ENCODE measurements at regions not wholly inside any gene's neighbourhood (a gene's known extent, or its start where the extent isn't known, plus 50 kb on each side); places are given as distances from the start of the nearest gene placed in this dataset.

GRCh38 chr2:118791483-118791882 lies 56.0 kb downstream of the EN1 start:
- no peak for ATAC-seq (ENCODE audit: low read depth)
- Mint-ChIP-seq H3K36me3 (no peaks in the 10 kb centered on the region), H3K4me1 (no peaks in the 10 kb centered on the region), H3K27ac (no peak overlapping the region), H3K4me3 (no peak overlapping the region), H3K27me3 (peaks cover 13% of the 10 kb centered on the region), H3K9me3 (peaks cover 1% of the 10 kb centered on the region)
- DNase-seq (ENCODE audit: low spot score in 2 of 2): no peak

DNA sequence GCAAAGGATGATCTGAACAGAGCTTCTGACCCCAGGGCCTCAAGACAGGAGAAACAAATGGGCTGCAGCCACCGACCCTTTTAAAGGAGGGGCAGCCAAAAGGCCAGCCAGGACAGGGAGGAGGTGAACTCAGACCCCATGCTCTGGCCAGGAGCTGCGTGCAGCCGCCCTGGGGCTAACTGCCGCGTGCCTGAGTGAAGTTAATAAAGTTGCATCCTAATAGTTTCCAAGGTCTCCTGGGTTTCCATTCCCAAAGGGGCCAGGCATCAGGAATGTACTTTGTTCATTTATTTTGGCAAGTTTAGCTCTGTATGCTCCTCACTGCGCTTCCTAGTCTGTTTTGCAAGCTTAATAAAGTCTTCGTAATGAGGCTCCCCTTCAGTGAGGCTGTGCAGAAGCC lies 60.7 kb downstream of the EN1 start:
- ATAC-seq (ENCODE audit: low read depth) (no peak), DNase-seq (ENCODE audit: low spot score in 2 of 2) (no peak)
- Mint-ChIP-seq H3K27ac (no peak overlapping the region), H3K36me3 (no peaks in the 10 kb centered on the region), H3K4me1 (no peaks in the 10 kb centered on the region), H3K9me3 (no peaks in the 10 kb centered on the region), H3K27me3 (peaks cover 3% of the 10 kb centered on the region), H3K4me3 (no peak overlapping the region)

GRCh38 chr2:118784860-118785259 lies 62.6 kb downstream of the EN1 start:
- Mint-ChIP-seq H3K36me3 (no peaks in the 10 kb centered on the region), H3K27ac (no peak overlapping the region), H3K9me3 (no peaks in the 10 kb centered on the region), H3K27me3 (peaks cover 3% of the 10 kb centered on the region), H3K4me3 (no peak overlapping the region), H3K4me1 (no peaks in the 10 kb centered on the region)
- DNase-seq (ENCODE audit: low spot score in 2 of 2): no peak
- ATAC-seq (ENCODE audit: low read depth): no peak

GRCh38 chr2:118779362-118779761 lies 68.1 kb downstream of the EN1 start:
- Mint-ChIP-seq H3K27ac (no peak overlapping the region), H3K27me3 (peaks cover 2% of the 10 kb centered on the region), H3K4me3 (no peak overlapping the region), H3K9me3 (no peaks in the 10 kb centered on the region), H3K4me1 (no peaks in the 10 kb centered on the region), H3K36me3 (no peaks in the 10 kb centered on the region)
- ATAC-seq (ENCODE audit: low read depth) (no peak), DNase-seq (ENCODE audit: low spot score in 2 of 2) (no peak)

DNA sequence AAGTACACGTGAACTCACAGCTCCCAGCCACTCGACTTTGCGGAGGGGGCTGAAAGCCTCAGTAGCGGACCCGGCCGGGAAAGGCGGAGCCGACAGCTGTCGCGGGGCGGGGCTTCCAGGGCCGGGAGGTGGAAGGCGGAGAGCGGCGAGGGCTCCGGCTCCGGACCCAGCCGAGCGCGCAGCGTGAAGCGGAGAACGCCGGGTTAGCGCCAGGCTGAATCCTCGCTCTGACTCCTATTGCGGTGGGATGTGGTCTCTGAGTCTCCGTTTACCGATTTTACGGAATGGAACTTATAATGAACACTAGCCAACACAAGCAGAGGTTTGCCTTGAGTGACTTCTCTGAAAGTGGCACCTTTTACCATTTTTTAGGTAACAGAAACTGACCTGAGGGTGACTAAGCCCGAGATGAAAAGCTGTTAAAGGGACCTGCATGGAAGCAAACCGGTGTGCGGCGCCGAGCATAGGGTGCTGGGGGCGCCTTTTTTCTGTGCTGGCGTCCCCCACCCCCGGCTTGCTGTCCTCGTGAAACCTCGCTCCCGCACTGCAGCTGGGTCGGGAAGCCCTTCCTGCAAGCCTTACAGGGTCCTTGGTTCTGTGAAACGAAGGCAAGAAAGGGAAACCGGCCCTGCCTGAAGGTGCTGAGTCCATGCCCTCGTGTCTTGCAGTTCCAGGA lies 72.9 kb downstream of the EN1 start:
- ATAC-seq (ENCODE audit: low read depth): no peak
- Mint-ChIP-seq H3K27me3 (peaks cover 8% of the 10 kb centered on the region), H3K4me1 (no peaks in the 10 kb centered on the region)

GRCh38 chr2:118773826-118774225 lies 73.6 kb downstream of the EN1 start:
- H3K36me3 Mint-ChIP-seq: no peaks in the 10 kb centered on the region
- ATAC-seq (ENCODE audit: low read depth) (no peak), DNase-seq (ENCODE audit: low spot score in 2 of 2) (no peak)
- peaks cover 2% of the 10 kb centered on the region for H3K9me3 Mint-ChIP-seq
- no peak overlapping the region for H3K27ac Mint-ChIP-seq
- no peak overlapping the region for H3K4me3 Mint-ChIP-seq
- H3K27me3 Mint-ChIP-seq: peaks cover 10% of the 10 kb centered on the region
- no peaks in the 10 kb centered on the region for H3K4me1 Mint-ChIP-seq

More for the DNA sequence above, 72.9 kb downstream of the EN1 start:
- Mint-ChIP-seq H3K9me3 (peaks cover under 1% of the 10 kb centered on the region), H3K27ac (no peak overlapping the region), H3K36me3 (no peaks in the 10 kb centered on the region), H3K4me3 (no peak overlapping the region)
- DNase-seq (ENCODE audit: low spot score in 2 of 2): no peak

GRCh38 chr2:118772487-118773200 lies 74.8 kb downstream of the EN1 start:
- ATAC-seq (ENCODE audit: low read depth): no peak
- Mint-ChIP-seq H3K27ac (no peak overlapping the region), H3K4me1 (no peaks in the 10 kb centered on the region), H3K4me3 (no peak overlapping the region), H3K36me3 (no peaks in the 10 kb centered on the region), H3K27me3 (peaks cover 10% of the 10 kb centered on the region), H3K9me3 (peaks cover 2% of the 10 kb centered on the region)
- no peak for DNase-seq (ENCODE audit: low spot score in 2 of 2)

- no peak for DNase-seq (ENCODE audit: low spot score in 2 of 2)
- Mint-ChIP-seq H3K4me3 (no peak overlapping the region), H3K4me1 (no peaks in the 10 kb centered on the region), H3K36me3 (no peaks in the 10 kb centered on the region), H3K27me3 (peaks cover 14% of the 10 kb centered on the region), H3K9me3 (peaks cover 2% of the 10 kb centered on the region), H3K27ac (no peak overlapping the region)
- no peak for ATAC-seq (ENCODE audit: low read depth)
Observed at GRCh38 chr2:118769707-118770400, 77.6 kb downstream of the EN1 start.

- Mint-ChIP-seq H3K4me1 (peaks cover 2% of the 10 kb centered on the region), H3K4me3 (no peak overlapping the region), H3K36me3 (no peaks in the 10 kb centered on the region), H3K27ac (no peak overlapping the region), H3K27me3 (peaks cover 12% of the 10 kb centered on the region), H3K9me3 (peaks cover 2% of the 10 kb centered on the region)
- DNase-seq (ENCODE audit: low spot score in 2 of 2) (no peak), ATAC-seq (ENCODE audit: low read depth) (no peak)
Observed at GRCh38 chr2:118766871-118767270, 80.6 kb downstream of the EN1 start.

DNA sequence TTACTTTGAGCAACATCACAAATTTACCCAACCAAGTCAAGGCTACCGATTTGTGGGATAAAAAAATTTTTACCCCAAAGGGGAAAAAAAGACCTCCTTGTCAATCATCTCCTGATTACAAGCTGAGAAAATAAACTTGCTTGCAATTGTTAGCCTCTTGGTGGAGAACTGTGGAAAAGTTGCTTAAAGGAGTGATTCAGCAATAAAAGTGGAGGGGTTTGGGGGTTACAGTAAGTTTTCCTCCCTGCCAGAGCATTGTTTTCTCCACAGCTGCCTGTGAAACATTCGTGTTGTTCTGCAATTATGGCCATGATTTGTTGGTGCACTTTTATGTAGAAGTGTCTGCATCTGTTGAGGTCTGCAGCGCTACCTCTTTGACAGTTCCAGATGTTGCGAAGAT lies 82.6 kb downstream of the EN1 start:
- DNase-seq (ENCODE audit: low spot score in 2 of 2) (no peak), ATAC-seq (ENCODE audit: low read depth) (no peak)
- Mint-ChIP-seq H3K27ac (no peak overlapping the region), H3K4me1 (peaks cover 2% of the 10 kb centered on the region), H3K9me3 (peaks cover 2% of the 10 kb centered on the region), H3K27me3 (peaks cover 8% of the 10 kb centered on the region), H3K36me3 (no peaks in the 10 kb centered on the region), H3K4me3 (no peak overlapping the region)

DNA sequence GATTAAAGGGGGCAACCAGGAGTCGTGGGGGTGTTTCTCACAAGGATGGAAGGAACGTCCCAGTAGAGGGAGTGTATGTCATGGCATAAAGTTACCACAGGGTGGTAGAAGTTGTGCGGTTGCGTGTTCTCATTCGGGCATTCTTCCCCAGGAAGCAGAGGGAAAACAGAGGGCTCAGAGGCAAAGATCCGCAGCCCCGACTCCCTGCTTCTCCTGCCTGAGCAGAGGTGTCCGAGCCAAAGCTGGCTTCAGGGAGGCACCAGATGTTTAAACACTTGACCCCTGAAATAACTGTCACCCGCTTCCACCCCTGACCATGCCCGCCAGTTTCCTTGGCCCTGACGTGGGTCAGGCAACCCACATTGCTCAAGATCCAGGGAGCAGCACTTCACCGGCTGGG lies 83.7 kb downstream of the EN1 start:
- H3K27me3 Mint-ChIP-seq: peaks cover 9% of the 10 kb centered on the region
- ATAC-seq (ENCODE audit: low read depth) (no peak), DNase-seq (ENCODE audit: low spot score in 2 of 2) (no peak)
- H3K4me3 Mint-ChIP-seq: no peak overlapping the region
- H3K9me3 Mint-ChIP-seq: no peaks in the 10 kb centered on the region
- H3K36me3 Mint-ChIP-seq: no peaks in the 10 kb centered on the region
- no peak overlapping the region for H3K27ac Mint-ChIP-seq
- peaks cover 2% of the 10 kb centered on the region for H3K4me1 Mint-ChIP-seq

GRCh38 chr2:118762290-118762689 lies 85.2 kb downstream of the EN1 start:
- peaks cover 14% of the 10 kb centered on the region for H3K27me3 Mint-ChIP-seq
- no peak for ATAC-seq (ENCODE audit: low read depth)
- no peak for DNase-seq (ENCODE audit: low spot score in 2 of 2)
- H3K36me3 Mint-ChIP-seq: no peaks in the 10 kb centered on the region
- H3K27ac Mint-ChIP-seq: no peak overlapping the region
- no peak overlapping the region for H3K4me3 Mint-ChIP-seq
- peaks cover 2% of the 10 kb centered on the region for H3K4me1 Mint-ChIP-seq
- no peaks in the 10 kb centered on the region for H3K9me3 Mint-ChIP-seq

DNA sequence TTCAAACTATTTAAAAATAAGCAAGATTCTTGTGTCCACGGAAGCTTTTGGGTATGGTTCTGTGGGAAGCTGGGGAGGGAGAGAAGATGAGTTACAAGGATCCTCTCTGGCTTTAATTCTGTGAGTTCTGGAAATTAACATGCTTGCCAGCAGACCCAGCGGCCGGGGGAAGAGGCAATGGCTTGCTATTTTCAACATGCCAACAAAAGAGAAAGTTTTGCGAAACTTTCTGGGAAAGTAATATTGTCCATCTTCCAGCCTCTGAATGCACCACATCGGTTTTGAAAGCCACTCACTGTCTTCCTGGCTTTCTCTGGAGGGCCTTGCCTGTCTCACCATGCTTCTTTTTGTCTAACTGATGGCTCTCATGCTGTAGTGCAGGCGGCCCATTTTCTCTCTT lies 85.7 kb downstream of the EN1 start:
- no peak for DNase-seq (ENCODE audit: low spot score in 2 of 2)
- Mint-ChIP-seq H3K4me1 (peaks cover 2% of the 10 kb centered on the region), H3K4me3 (no peak overlapping the region), H3K27ac (no peak overlapping the region), H3K36me3 (no peaks in the 10 kb centered on the region), H3K9me3 (no peaks in the 10 kb centered on the region), H3K27me3 (peaks cover 14% of the 10 kb centered on the region)
- ATAC-seq (ENCODE audit: low read depth): no peak

GRCh38 chr2:118755901-118756300 lies 91.5 kb downstream of the EN1 start:
- DNase-seq (ENCODE audit: low spot score in 2 of 2) (no peak), ATAC-seq (ENCODE audit: low read depth) (no peak)
- H3K36me3 Mint-ChIP-seq: no peaks in the 10 kb centered on the region
- no peaks in the 10 kb centered on the region for H3K9me3 Mint-ChIP-seq
- no peaks in the 10 kb centered on the region for H3K4me1 Mint-ChIP-seq
- H3K27ac Mint-ChIP-seq: no peak overlapping the region
- peaks cover 9% of the 10 kb centered on the region for H3K27me3 Mint-ChIP-seq
- H3K4me3 Mint-ChIP-seq: no peak overlapping the region

Data from memory B cell (primary cell).